GM23248 (cell line): ENCODE measurements at regions not wholly inside any gene's neighbourhood (a gene's known extent, or its start where the extent isn't known, plus 50 kb on each side); places are given as distances from the start of the nearest gene placed in this dataset.
"Not testable (repeated sequence)": the region's sequence is repeated elsewhere in the genome, so short reads cannot be mapped to it uniquely, and the experiment has no call there.

ENCODE experiments used
- DNase-seq: peaks from one replicate; pipeline ENCODE4 v3.0.0-alpha.2; 2015
- H2AFZ ChIP-seq: fragments of 200-600 bp; sonication (generic); 2 replicates; pipeline ENCODE4 v1.6.1; 2016; ENCODE audit warnings: antibody characterized with exemption
- H3F3A ChIP-seq: fragments of 200-600 bp; sonication (generic); 2 replicates; pipeline ENCODE4 v1.6.1; 2016; ENCODE audit warnings: mild to moderate bottlenecking, antibody characterized with exemption, mixed run types; ENCODE audit not compliant: insufficient read depth
- H3K27ac ChIP-seq: fragments of 200-600 bp; sonication (generic); 2 replicates; pipeline ENCODE4 v1.5.1; 2016; ENCODE audit warnings: mild to moderate bottlenecking
- H3K27me3 ChIP-seq: fragments of 200-600 bp; sonication (generic); replicated peaks from 2 replicates; pipeline ENCODE4 v1.6.1; 2016; ENCODE audit warnings: mild to moderate bottlenecking; ENCODE audit not compliant: insufficient read depth
- H3K36me3 ChIP-seq: fragments of 200-600 bp; sonication (generic); 2 replicates; pipeline ENCODE4 v1.6.1; 2016; ENCODE audit warnings: low read depth, mild to moderate bottlenecking
- H3K4me1 ChIP-seq: fragments of 200-600 bp; sonication (generic); 2 replicates; pipeline ENCODE4 v1.6.1; 2016; ENCODE audit warnings: mild to moderate bottlenecking; ENCODE audit not compliant: insufficient read depth
- H3K4me2 ChIP-seq: fragments of 200-600 bp; sonication (generic); one replicate; pipeline ENCODE4 v1.6.1; 2016; ENCODE audit warnings: mild to moderate bottlenecking; ENCODE audit not compliant: unreplicated experiment
- H3K4me3 ChIP-seq: fragments of 200-600 bp; sonication (generic); 2 replicates; pipeline ENCODE4 v1.5.1; 2016; ENCODE audit warnings: mild to moderate bottlenecking
- H3K79me2 ChIP-seq: fragments of 200-600 bp; sonication (generic); 2 replicates; pipeline ENCODE4 v1.6.1; 2016; ENCODE audit warnings: mild to moderate bottlenecking; ENCODE audit not compliant: insufficient read depth
- H3K9ac ChIP-seq: fragments of 200-600 bp; sonication (generic); 2 replicates; pipeline ENCODE4 v1.6.1; 2016; ENCODE audit warnings: mild to moderate bottlenecking
- H3K9me2 ChIP-seq: fragments of 200-600 bp; sonication (generic); 2 replicates; pipeline ENCODE4 v1.6.1; 2016; ENCODE audit warnings: mixed run types, mild to moderate bottlenecking, moderate library complexity; ENCODE audit not compliant: insufficient read depth
- H3K9me3 ChIP-seq: fragments of 200-600 bp; sonication (generic); one replicate; pipeline ENCODE4 v1.6.1; 2017; ENCODE audit warnings: low read depth
- H4K20me1 ChIP-seq: fragments of 200-600 bp; sonication (generic); 2 replicates; pipeline ENCODE4 v1.6.0; 2016; ENCODE audit not compliant: insufficient read depth
- EZH2 ChIP-seq: fragments of 200-600 bp; sonication (generic); IDR thresholded peaks from 2 replicates; pipeline ENCODE4 v1.6.1; 2018; ENCODE audit warnings: antibody characterized with exemption, mild to moderate bottlenecking; ENCODE audit not compliant: insufficient read depth, poor library complexity, severe bottlenecking
- EZH2phosphoT487 ChIP-seq: fragments of 200-600 bp; sonication (generic); IDR thresholded peaks from 2 replicates; pipeline ENCODE4 v1.6.1; 2018; ENCODE audit warnings: antibody characterized with exemption, moderate library complexity, mild to moderate bottlenecking, low read depth; ENCODE audit not compliant: insufficient read depth
- WGBS, 2 experiments: methylation state at CpG; one replicate each; pipeline ENCODE4 v1.1.6; 2015 to 2017; ENCODE audit warnings: low lambda C conversion rate in 2 of 2, low coverage in 1 of 2; ENCODE audit errors: missing lambda C conversion rate in 2 of 2; 5-methylcytosine and 5-hydroxymethylcytosine counted together
- in situ Hi-C: fragments of 300-500 bp; cut with MboI; formaldehyde crosslinking; loops from 2 replicates; pipeline ENCODE4 v1.15.0; 2020

GRCh38 chr6:51477711-51478311 is 609.6 kb downstream of the PKHD1 start:
- Histone ChIP-seq H4K20me1 (no peaks in the 10 kb centered on the region), H3K9me3 (no peaks in the 10 kb centered on the region), H2AFZ (no peak overlapping the region), H3K36me3 (no peaks in the 10 kb centered on the region), H3K4me1 (no peaks in the 10 kb centered on the region), H3K9ac (no peak overlapping the region), H3F3A (no peaks in the 10 kb centered on the region), H3K27ac (no peak overlapping the region), H3K27me3 (no peaks in the 10 kb centered on the region), H3K4me3 (no peak overlapping the region), H3K79me2 (no peaks in the 10 kb centered on the region), H3K4me2 (no peak overlapping the region), H3K9me2 (no peaks in the 10 kb centered on the region)
- no peak for DNase-seq
- no peak for TF ChIP-seq EZH2
- TF ChIP-seq EZH2phosphoT487 = no peak
- WGBS, 2 experiments = 25 to 26% methylated on average over 8 of the region's 8 CpGs
- in situ Hi-C loops = no loop called here

- Histone ChIP-seq H3K9me2 (no peaks in the 10 kb centered on the region), H3K79me2 (no peaks in the 10 kb centered on the region), H3K4me1 (no peaks in the 10 kb centered on the region), H3K36me3 (no peaks in the 10 kb centered on the region), H3K4me2 (no peak overlapping the region), H2AFZ (no peak overlapping the region), H3K9ac (no peak overlapping the region), H3K27me3 (no peaks in the 10 kb centered on the region), H3F3A (no peaks in the 10 kb centered on the region), H3K27ac (no peak overlapping the region), H4K20me1 (no peaks in the 10 kb centered on the region), H3K9me3 (no peaks in the 10 kb centered on the region), H3K4me3 (no peak overlapping the region)
- TF ChIP-seq EZH2 (no peak), EZH2phosphoT487 (no peak)
- DNase-seq = no peak
- WGBS, 2 experiments = 13% methylated on average over 1 of the region's 1 CpG
- in situ Hi-C loops = no loop called here
These were observed 608.1 kb downstream of the PKHD1 start for GRCh38 chr6:51479296-51479695.

GRCh38 chr6:51480040-51480439 is 607.4 kb downstream of the PKHD1 start:
- H3F3A ChIP-seq = no peaks in the 10 kb centered on the region
- H3K9me2 ChIP-seq = no peaks in the 10 kb centered on the region
- H3K36me3 ChIP-seq = no peaks in the 10 kb centered on the region
- no peaks in the 10 kb centered on the region for H3K4me1 ChIP-seq
- H3K9ac ChIP-seq = no peak overlapping the region
- no peaks in the 10 kb centered on the region for H3K27me3 ChIP-seq
- no peak overlapping the region for H2AFZ ChIP-seq
- no peaks in the 10 kb centered on the region for H3K9me3 ChIP-seq
- DNase-seq = no peak
- H3K27ac ChIP-seq = no peak overlapping the region
- no peak for TF ChIP-seq EZH2
- no peak overlapping the region for H3K4me2 ChIP-seq
- in situ Hi-C loops = no loop called here
- no peaks in the 10 kb centered on the region for H4K20me1 ChIP-seq
- H3K4me3 ChIP-seq = no peak overlapping the region
- H3K79me2 ChIP-seq = no peaks in the 10 kb centered on the region
- 58 to 88% methylated on average over 1 of the region's 1 CpG for WGBS, 2 experiments

GRCh38 chr6:51485869-51486268 is 601.5 kb downstream of the PKHD1 start:
- H3K27me3 ChIP-seq, H3K4me1 ChIP-seq, H3K4me2 ChIP-seq, in situ Hi-C loops, H3K79me2 ChIP-seq, H3K36me3 ChIP-seq, H3K9me2 ChIP-seq, H2AFZ ChIP-seq, H3F3A ChIP-seq, H3K9ac ChIP-seq, H3K9me3 ChIP-seq, DNase-seq, H3K27ac ChIP-seq, H3K4me3 ChIP-seq, H4K20me1 ChIP-seq: not testable (repeated sequence)
- 30 to 36% methylated on average over 9 of the region's 9 CpGs for WGBS, 2 experiments

GRCh38 chr6:51487937-51488336 is 599.5 kb downstream of the PKHD1 start:
- no peak overlapping the region for H2AFZ ChIP-seq
- H3K36me3 ChIP-seq = no peaks in the 10 kb centered on the region
- H3K9me3 ChIP-seq = no peaks in the 10 kb centered on the region
- no peaks in the 10 kb centered on the region for H3K4me1 ChIP-seq
- WGBS, 2 experiments = 44 to 50% methylated on average over 3 of the region's 3 CpGs
- H3F3A ChIP-seq = no peaks in the 10 kb centered on the region
- no peak for DNase-seq
- in situ Hi-C loops = no loop called here
- H4K20me1 ChIP-seq = no peaks in the 10 kb centered on the region
- H3K79me2 ChIP-seq = no peaks in the 10 kb centered on the region
- no peaks in the 10 kb centered on the region for H3K9me2 ChIP-seq
- TF ChIP-seq EZH2phosphoT487 = no peak
- TF ChIP-seq EZH2 = no peak
- no peak overlapping the region for H3K4me3 ChIP-seq
- H3K27ac ChIP-seq = no peak overlapping the region
- no peak overlapping the region for H3K4me2 ChIP-seq
- H3K9ac ChIP-seq = no peak overlapping the region
- no peaks in the 10 kb centered on the region for H3K27me3 ChIP-seq
